B cell (primary cell): ENCODE measurements at regions not wholly inside any gene's neighbourhood (a gene's known extent, or its start where the extent isn't known, plus 50 kb on each side); places are given as distances from the start of the nearest gene placed in this dataset.

Experiments used
- CTCF ChIP-seq: fragments of 200-600 bp; IDR thresholded peaks from one replicate; pipeline ENCODE4 v1.8.0; 2022; ENCODE audit warnings: antibody characterized with exemption, mild to moderate bottlenecking
- EZH2 ChIP-seq: IDR thresholded peaks from 2 replicates; pipeline ENCODE4 v1.6.1; 2012; ENCODE audit warnings: borderline replicate concordance, low read depth, mild to moderate bottlenecking, moderate library complexity, low read length; ENCODE audit not compliant: insufficient read depth, poor library complexity, severe bottlenecking

GRCh38 chr3:148006508-148006907 is 597.3 kb downstream of the ZIC1 start:
- TF ChIP-seq CTCF (no peak), EZH2 (no peak)
